ENCODE measurements at regions not wholly inside any gene's neighbourhood (a gene's known extent, or its start where the extent isn't known, plus 50 kb on each side); places are given as distances from the start of the nearest gene placed in this dataset.

- no peak for TF ChIP-seq CTCF (optimal IDR thresholded peaks at IDR 0.05 in 1 of 3, IDR thresholded peaks at IDR 0.05 in 1 of 3, conservative IDR thresholded peaks at IDR 0.05 in 1 of 3; ENCODE audit: extremely low read depth in 1 of 3, insufficient read depth in 2 of 3, low read length in 3 of 3)
- TF ChIP-seq EZH2 (IDR thresholded peaks at IDR 0.05; ENCODE audit: low read length), result no peak
These were observed 294.2 kb downstream of the ICE1 start for GRCh38 chr5:5716665-5717064.

Data from keratinocyte (primary cell).